ENCODE measurements at regions not wholly inside any gene's neighbourhood (a gene's known extent, or its start where the extent isn't known, plus 50 kb on each side); places are given as distances from the start of the nearest gene placed in this dataset.
A peak's percentile ranks its signal among the peaks of the same experiment; 100 is the strongest.
"Not testable (repeated sequence)": the region's sequence is repeated elsewhere in the genome, so short reads cannot be mapped to it uniquely, and the experiment has no call there.

GRCh38 chr5:21481320-21482270, 1371.5 kb downstream of the CDH12 start:
- H3K27ac ChIP-seq; H3K9me3 ChIP-seq (ENCODE audit: low read depth); H3K4me3 ChIP-seq; H3K4me1 ChIP-seq (ENCODE audit: low read depth); H3K36me3 ChIP-seq; H3K27me3 ChIP-seq: not testable (repeated sequence)
- peak in 1 of 2 donors; percentile 16 for DNase-seq (ENCODE audit: low read depth in 1 of 2, low spot score in 1 of 2)

GRCh38 chr5:21480054-21480453, 1373.1 kb downstream of the CDH12 start:
- H3K4me3 ChIP-seq; H3K9me3 ChIP-seq (ENCODE audit: low read depth); H3K4me1 ChIP-seq (ENCODE audit: low read depth); DNase-seq (ENCODE audit: low read depth in 1 of 2, low spot score in 1 of 2); H3K27ac ChIP-seq; H3K36me3 ChIP-seq; H3K27me3 ChIP-seq: not testable (repeated sequence)

- H3K27me3 ChIP-seq; H3K36me3 ChIP-seq; DNase-seq (ENCODE audit: low read depth in 1 of 2, low spot score in 1 of 2); H3K27ac ChIP-seq; H3K4me1 ChIP-seq (ENCODE audit: low read depth); H3K4me3 ChIP-seq; H3K9me3 ChIP-seq (ENCODE audit: low read depth): not testable (repeated sequence)
Observed at GRCh38 chr5:21473981-21474380, 1379.2 kb downstream of the CDH12 start.

GRCh38 chr5:21473436-21473835, 1379.7 kb downstream of the CDH12 start:
- not testable (repeated sequence) for H3K36me3 ChIP-seq; H3K27me3 ChIP-seq; H3K9me3 ChIP-seq (ENCODE audit: low read depth); H3K27ac ChIP-seq; H3K4me3 ChIP-seq; DNase-seq (ENCODE audit: low read depth in 1 of 2, low spot score in 1 of 2); H3K4me1 ChIP-seq (ENCODE audit: low read depth)

GRCh38 chr5:21471691-21472090, 1381.5 kb downstream of the CDH12 start:
- not testable (repeated sequence) for H3K9me3 ChIP-seq (ENCODE audit: low read depth); H3K4me1 ChIP-seq (ENCODE audit: low read depth); H3K36me3 ChIP-seq; H3K27me3 ChIP-seq; H3K4me3 ChIP-seq; DNase-seq (ENCODE audit: low read depth in 1 of 2, low spot score in 1 of 2); H3K27ac ChIP-seq

GRCh38 chr5:21469523-21470101, 1383.5 kb downstream of the CDH12 start:
- H3K27me3 ChIP-seq; H3K36me3 ChIP-seq; H3K27ac ChIP-seq; H3K4me3 ChIP-seq; H3K9me3 ChIP-seq (ENCODE audit: low read depth); H3K4me1 ChIP-seq (ENCODE audit: low read depth): not testable (repeated sequence)
- TF ChIP-seq CTCF (IDR thresholded peaks at IDR 0.05; ENCODE audit: low read depth, low read length) = peak; percentile 59
- peak; percentile 32 to 45 for DNase-seq (ENCODE audit: low read depth in 1 of 2, low spot score in 1 of 2)

- not testable (repeated sequence) for H3K27me3 ChIP-seq; H3K9me3 ChIP-seq (ENCODE audit: low read depth)
Observed at GRCh38 chr5:21467544-21467943, 1385.6 kb downstream of the CDH12 start.

GRCh38 chr5:21459744-21460073, 1393.4 kb downstream of the CDH12 start:
- Histone ChIP-seq H3K27ac (peak overlapping the region; percentile 83), H3K4me3 (peak overlapping the region; percentile 75)
- DNase-seq (ENCODE audit: low read depth in 1 of 2, low spot score in 1 of 2); H3K9me3 ChIP-seq (ENCODE audit: low read depth); H3K27me3 ChIP-seq; H3K4me1 ChIP-seq (ENCODE audit: low read depth); H3K36me3 ChIP-seq: not testable (repeated sequence)

More at GRCh38 chr5:21467544-21467943, 1385.6 kb downstream of the CDH12 start:
- DNase-seq (ENCODE audit: low read depth in 1 of 2, low spot score in 1 of 2); H3K36me3 ChIP-seq; H3K4me3 ChIP-seq; H3K4me1 ChIP-seq (ENCODE audit: low read depth); H3K27ac ChIP-seq: not testable (repeated sequence)

GRCh38 chr5:21452449-21452848, 1400.7 kb downstream of the CDH12 start:
- no peak for TF ChIP-seq CTCF (IDR thresholded peaks at IDR 0.05; ENCODE audit: low read depth, low read length)
- Histone ChIP-seq H3K27me3 (no peaks in the 10 kb centered on the region), H3K4me3 (no peak overlapping the region), H3K27ac (no peak overlapping the region), H3K9me3 (ENCODE audit: low read depth) (no peaks in the 10 kb centered on the region), H3K36me3 (no peaks in the 10 kb centered on the region), H3K4me1 (ENCODE audit: low read depth) (no peaks in the 10 kb centered on the region)
- DNase-seq (ENCODE audit: low read depth in 1 of 2, low spot score in 1 of 2) = peak in 1 of 2 donors; percentile 9

All from cardiac muscle cell (in vitro differentiated cells and primary cell).